SK-N-SH (cell line): ENCODE measurements at regions not wholly inside any gene's neighbourhood (a gene's known extent, or its start where the extent isn't known, plus 50 kb on each side); places are given as distances from the start of the nearest gene placed in this dataset.

Source experiments
- EP300 ChIP-seq, 2 experiments: IDR thresholded peaks; 2 replicates each; pipeline versions ENCODE4 v1.4.0 to v1.6.1; 2012; ENCODE audit warnings: borderline replicate concordance in 1 of 2, low read depth in 1 of 2, low read length in 1 of 2
- FOXM1 ChIP-seq: IDR thresholded peaks from 2 replicates; pipeline ENCODE4 v1.4.0; 2012; ENCODE audit warnings: low read depth, mild to moderate bottlenecking
- RAD21 ChIP-seq: IDR thresholded peaks from 2 replicates; pipeline ENCODE4 v1.6.1; 2012; ENCODE audit warnings: mild to moderate bottlenecking, low read length
- RCOR1 ChIP-seq: fragments of 150-350 bp; IDR thresholded peaks from 2 replicates; pipeline ENCODE4 v1.6.1; 2017; ENCODE audit warnings: antibody characterized with exemption, low read length
- RFX5 ChIP-seq: IDR thresholded peaks from 2 replicates; pipeline ENCODE4 v1.6.1; 2012; ENCODE audit warnings: mild to moderate bottlenecking, improper control_type of control experiment, low read length
- RXRA ChIP-seq: IDR thresholded peaks from 2 replicates; pipeline ENCODE4 v1.4.0; 2012; ENCODE audit warnings: low read depth, mild to moderate bottlenecking, borderline replicate concordance
- TCF12 ChIP-seq: IDR thresholded peaks from 2 replicates; pipeline ENCODE4 v1.4.0; 2012
- TF ChIP-seq, protein P1 (sequence below): fragments of 200-600 bp; sonication (generic); IDR thresholded peaks from 2 replicates; pipeline ENCODE4 v1.6.1; 2017; ENCODE audit warnings: antibody characterized with exemption, mild to moderate bottlenecking, moderate library complexity
- TF ChIP-seq, protein P2 (sequence below): fragments of 150-350 bp; IDR thresholded peaks from 2 replicates; pipeline ENCODE4 v1.6.1; 2017; ENCODE audit warnings: antibody characterized with exemption, low read length, low read depth, borderline replicate concordance
- TF ChIP-seq, protein P3 (sequence below): IDR thresholded peaks from 2 replicates; pipeline ENCODE4 v1.4.0; 2012; ENCODE audit warnings: low read depth
- TF ChIP-seq, protein P4 (sequence below): IDR thresholded peaks from 2 replicates; pipeline ENCODE4; 2012

DNA sequence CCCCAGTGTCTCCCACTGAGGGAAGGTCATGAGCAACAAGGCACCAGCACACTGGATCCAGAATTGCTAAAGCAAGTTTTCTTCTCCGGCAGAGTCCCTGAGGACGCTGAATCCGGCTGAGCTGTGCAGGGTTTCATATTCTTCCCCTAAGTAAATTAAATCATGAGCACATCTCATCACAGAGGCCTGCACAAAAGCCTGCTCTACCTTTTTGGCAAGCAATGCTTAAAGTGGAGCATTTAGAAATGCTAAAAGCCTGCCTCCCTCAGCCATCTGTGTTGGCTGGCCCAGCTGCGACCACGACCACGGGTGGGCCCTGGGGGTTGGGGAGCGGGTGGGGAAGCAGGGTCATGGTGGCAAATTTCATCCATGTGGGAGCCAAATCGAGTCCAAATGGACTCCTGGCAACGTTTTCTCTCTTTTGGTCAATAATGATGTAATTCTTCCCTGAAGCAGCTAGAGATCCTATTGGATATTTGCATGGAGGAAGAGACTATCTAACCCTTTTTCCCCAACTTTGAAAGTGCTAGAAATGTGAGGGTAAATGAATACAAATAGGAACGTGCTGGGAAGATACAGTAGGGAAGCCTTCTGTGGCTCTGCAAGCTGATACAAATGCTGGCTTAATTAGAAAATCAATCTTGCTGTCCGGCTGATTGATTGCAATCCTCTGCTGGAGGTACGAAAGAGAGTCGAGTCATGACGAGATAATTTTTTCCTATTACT is 532.8 kb upstream of the TBL1XR1 start:
- TF ChIP-seq FOXM1 (no peak), TCF12 (no peak), RFX5 (no peak), RCOR1 (no peak), RAD21 (no peak), RXRA (no peak), EP300 (IDR thresholded peaks at IDR 0.05; ENCODE audit: borderline replicate concordance in 1 of 2, low read depth in 1 of 2, low read length in 1 of 2) (peak in 1 of 2 experiments; percentile 54; a peak in 1 of 4 replicates)
- TF ChIP-seq, protein P1, sequence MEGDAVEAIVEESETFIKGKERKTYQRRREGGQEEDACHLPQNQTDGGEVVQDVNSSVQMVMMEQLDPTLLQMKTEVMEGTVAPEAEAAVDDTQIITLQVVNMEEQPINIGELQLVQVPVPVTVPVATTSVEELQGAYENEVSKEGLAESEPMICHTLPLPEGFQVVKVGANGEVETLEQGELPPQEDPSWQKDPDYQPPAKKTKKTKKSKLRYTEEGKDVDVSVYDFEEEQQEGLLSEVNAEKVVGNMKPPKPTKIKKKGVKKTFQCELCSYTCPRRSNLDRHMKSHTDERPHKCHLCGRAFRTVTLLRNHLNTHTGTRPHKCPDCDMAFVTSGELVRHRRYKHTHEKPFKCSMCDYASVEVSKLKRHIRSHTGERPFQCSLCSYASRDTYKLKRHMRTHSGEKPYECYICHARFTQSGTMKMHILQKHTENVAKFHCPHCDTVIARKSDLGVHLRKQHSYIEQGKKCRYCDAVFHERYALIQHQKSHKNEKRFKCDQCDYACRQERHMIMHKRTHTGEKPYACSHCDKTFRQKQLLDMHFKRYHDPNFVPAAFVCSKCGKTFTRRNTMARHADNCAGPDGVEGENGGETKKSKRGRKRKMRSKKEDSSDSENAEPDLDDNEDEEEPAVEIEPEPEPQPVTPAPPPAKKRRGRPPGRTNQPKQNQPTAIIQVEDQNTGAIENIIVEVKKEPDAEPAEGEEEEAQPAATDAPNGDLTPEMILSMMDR = no peak
- TF ChIP-seq, protein P2, sequence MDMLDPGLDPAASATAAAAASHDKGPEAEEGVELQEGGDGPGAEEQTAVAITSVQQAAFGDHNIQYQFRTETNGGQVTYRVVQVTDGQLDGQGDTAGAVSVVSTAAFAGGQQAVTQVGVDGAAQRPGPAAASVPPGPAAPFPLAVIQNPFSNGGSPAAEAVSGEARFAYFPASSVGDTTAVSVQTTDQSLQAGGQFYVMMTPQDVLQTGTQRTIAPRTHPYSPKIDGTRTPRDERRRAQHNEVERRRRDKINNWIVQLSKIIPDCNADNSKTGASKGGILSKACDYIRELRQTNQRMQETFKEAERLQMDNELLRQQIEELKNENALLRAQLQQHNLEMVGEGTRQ = no peak
- TF ChIP-seq, protein P3, sequence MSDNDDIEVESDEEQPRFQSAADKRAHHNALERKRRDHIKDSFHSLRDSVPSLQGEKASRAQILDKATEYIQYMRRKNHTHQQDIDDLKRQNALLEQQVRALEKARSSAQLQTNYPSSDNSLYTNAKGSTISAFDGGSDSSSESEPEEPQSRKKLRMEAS = no peak
- TF ChIP-seq, protein P4, sequence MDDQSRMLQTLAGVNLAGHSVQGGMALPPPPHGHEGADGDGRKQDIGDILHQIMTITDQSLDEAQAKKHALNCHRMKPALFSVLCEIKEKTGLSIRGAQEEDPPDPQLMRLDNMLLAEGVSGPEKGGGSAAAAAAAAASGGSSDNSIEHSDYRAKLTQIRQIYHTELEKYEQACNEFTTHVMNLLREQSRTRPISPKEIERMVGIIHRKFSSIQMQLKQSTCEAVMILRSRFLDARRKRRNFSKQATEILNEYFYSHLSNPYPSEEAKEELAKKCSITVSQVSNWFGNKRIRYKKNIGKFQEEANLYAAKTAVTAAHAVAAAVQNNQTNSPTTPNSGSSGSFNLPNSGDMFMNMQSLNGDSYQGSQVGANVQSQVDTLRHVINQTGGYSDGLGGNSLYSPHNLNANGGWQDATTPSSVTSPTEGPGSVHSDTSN = peak; percentile 47; the same call in 1 of the 2 replicates
